ENCODE measurements at regions not wholly inside any gene's neighbourhood (a gene's known extent, or its start where the extent isn't known, plus 50 kb on each side); places are given as distances from the start of the nearest gene placed in this dataset.

DNA sequence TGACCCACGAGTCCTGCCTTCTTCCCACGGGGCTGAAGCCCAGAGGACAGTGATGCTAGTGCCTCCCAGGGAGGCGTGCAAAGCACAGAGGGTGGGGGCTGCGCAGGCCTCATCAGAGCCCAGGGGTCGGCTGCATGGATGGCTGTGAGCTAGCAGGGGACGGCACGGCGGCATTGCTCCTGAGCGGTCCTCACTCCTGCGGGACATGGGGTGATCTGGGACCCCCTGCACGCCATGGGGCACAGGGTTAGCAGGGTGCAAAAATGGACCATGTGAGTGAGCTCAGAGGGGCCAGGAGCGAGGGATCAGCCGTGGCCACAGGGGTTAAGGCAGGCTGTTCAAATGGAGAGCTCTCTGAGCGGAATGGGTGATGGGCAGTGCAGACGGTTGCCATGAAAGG lies 138.3 kb downstream of the SNX19 start:
- Histone ChIP-seq H3K9me3 (no peaks in the 10 kb centered on the region), H3K27me3 (no peaks in the 10 kb centered on the region), H3K4me3 (no peak overlapping the region), H3K4me1 (no peaks in the 10 kb centered on the region), H3K36me3 (no peaks in the 10 kb centered on the region), H3K27ac (no peak overlapping the region)
- intact Hi-C loops (cut with DNase I), result no loop called here
- ATAC-seq, result no peak
- no peak for DNase-seq
- TF ChIP-seq, protein P1, sequence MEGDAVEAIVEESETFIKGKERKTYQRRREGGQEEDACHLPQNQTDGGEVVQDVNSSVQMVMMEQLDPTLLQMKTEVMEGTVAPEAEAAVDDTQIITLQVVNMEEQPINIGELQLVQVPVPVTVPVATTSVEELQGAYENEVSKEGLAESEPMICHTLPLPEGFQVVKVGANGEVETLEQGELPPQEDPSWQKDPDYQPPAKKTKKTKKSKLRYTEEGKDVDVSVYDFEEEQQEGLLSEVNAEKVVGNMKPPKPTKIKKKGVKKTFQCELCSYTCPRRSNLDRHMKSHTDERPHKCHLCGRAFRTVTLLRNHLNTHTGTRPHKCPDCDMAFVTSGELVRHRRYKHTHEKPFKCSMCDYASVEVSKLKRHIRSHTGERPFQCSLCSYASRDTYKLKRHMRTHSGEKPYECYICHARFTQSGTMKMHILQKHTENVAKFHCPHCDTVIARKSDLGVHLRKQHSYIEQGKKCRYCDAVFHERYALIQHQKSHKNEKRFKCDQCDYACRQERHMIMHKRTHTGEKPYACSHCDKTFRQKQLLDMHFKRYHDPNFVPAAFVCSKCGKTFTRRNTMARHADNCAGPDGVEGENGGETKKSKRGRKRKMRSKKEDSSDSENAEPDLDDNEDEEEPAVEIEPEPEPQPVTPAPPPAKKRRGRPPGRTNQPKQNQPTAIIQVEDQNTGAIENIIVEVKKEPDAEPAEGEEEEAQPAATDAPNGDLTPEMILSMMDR (IDR thresholded peaks at IDR 0.05), result no peak

DNA sequence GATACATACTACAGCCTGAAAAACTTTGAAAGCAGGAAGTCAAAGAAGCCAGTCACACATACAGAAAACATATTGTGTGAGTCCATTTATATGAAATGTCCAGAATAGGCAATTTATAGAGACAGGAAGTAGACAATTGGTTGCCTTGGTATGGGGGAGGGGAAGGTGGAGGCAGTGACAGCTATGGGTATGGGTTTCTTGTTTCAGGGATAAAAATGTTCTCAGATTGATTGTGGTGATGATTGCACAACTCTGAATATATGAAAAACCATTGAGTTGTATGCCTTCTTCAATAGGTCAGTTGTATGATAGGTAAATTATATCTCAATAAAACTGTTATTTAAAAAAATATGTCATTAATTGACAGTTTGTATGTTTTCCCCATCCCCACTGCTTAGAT lies 137.6 kb downstream of the SNX19 start:
- no peak overlapping the region for H3K4me3 ChIP-seq
- no peaks in the 10 kb centered on the region for H3K9me3 ChIP-seq
- no peaks in the 10 kb centered on the region for H3K36me3 ChIP-seq
- DNase-seq, result no peak
- intact Hi-C loops (cut with DNase I), result no loop called here
- no peak for ATAC-seq
- no peaks in the 10 kb centered on the region for H3K27me3 ChIP-seq
- TF ChIP-seq, protein P1 (IDR thresholded peaks at IDR 0.05), result no peak
- H3K4me1 ChIP-seq, result no peaks in the 10 kb centered on the region
- no peak overlapping the region for H3K27ac ChIP-seq

DNA sequence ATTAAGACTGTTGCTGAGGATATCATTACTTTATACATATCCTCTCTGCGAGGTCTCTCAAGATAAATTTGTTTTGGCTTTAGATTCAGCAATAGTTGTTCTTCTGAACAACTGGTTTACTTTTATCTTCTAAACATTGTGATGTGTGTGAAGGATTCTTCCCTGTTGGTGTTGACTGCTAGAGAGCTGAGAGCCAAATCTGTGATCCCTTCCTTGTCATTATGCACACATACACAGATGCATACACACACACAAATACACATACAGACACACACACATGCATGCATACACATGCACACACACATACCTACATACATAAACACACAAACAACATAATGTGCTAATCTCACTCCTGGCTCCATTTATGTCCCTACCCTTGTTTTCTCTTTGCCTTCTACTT lies 137.0 kb downstream of the SNX19 start:
- TF ChIP-seq, protein P1 (IDR thresholded peaks at IDR 0.05), result no peak
- H3K27me3 ChIP-seq, result no peaks in the 10 kb centered on the region
- no peak overlapping the region for H3K4me3 ChIP-seq
- no peaks in the 10 kb centered on the region for H3K36me3 ChIP-seq
- no peak overlapping the region for H3K27ac ChIP-seq
- H3K4me1 ChIP-seq, result no peaks in the 10 kb centered on the region
- DNase-seq (no peak), ATAC-seq (no peak)
- intact Hi-C loops (cut with DNase I), result no loop called here
- H3K9me3 ChIP-seq, result no peaks in the 10 kb centered on the region

DNA sequence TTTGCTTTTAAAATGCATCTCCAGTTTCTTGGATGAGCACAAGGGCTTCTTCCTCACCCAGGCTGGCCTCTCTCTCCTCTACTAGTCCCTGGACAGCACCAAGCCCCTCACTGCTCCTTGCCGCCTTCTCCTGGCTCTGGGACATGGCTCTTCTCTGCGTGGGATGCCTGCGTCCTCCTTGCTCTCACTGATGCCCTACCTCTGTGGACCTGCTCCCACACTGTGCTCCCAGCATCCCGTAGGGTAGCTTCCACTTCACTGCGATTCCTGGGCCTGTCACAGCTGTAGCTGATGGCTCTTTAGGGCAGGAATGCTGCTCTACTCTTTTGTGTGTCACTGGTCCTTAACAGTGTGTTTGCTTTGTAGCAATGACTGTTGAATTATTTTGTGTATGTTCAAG lies 136.3 kb downstream of the SNX19 start:
- Histone ChIP-seq H3K27ac (no peak overlapping the region), H3K9me3 (no peaks in the 10 kb centered on the region), H3K4me1 (no peaks in the 10 kb centered on the region), H3K4me3 (no peak overlapping the region), H3K27me3 (no peaks in the 10 kb centered on the region), H3K36me3 (no peaks in the 10 kb centered on the region)
- TF ChIP-seq, protein P1 (IDR thresholded peaks at IDR 0.05), result no peak
- ATAC-seq (peak; percentile 52), DNase-seq (no peak)
- intact Hi-C loops (cut with DNase I), result no loop called here

DNA sequence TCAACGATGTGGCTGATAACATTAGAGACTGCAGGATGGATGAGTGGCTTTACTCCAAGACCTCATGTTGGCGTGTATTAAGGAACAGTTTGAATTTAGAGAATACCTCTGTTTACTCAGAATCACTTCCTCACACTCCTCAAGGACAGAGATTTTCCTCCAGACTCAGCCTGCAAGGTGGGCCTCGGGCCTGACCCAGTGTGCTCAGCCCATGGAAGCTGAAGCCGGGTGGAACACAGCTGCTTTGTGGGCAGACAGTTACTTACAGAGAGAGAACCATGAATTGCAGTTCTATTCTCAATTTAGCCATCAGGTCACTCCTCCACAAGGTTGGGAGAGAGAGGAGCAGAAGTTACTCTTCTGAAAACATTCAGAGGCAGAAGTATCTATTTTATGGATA lies 135.8 kb downstream of the SNX19 start:
- no peaks in the 10 kb centered on the region for H3K9me3 ChIP-seq
- no peaks in the 10 kb centered on the region for H3K36me3 ChIP-seq
- DNase-seq (no peak), ATAC-seq (no peak)
- no peaks in the 10 kb centered on the region for H3K27me3 ChIP-seq
- H3K27ac ChIP-seq, result no peak overlapping the region
- TF ChIP-seq, protein P1 (IDR thresholded peaks at IDR 0.05), result no peak
- no peaks in the 10 kb centered on the region for H3K4me1 ChIP-seq
- intact Hi-C loops (cut with DNase I), result no loop called here
- H3K4me3 ChIP-seq, result no peak overlapping the region

DNA sequence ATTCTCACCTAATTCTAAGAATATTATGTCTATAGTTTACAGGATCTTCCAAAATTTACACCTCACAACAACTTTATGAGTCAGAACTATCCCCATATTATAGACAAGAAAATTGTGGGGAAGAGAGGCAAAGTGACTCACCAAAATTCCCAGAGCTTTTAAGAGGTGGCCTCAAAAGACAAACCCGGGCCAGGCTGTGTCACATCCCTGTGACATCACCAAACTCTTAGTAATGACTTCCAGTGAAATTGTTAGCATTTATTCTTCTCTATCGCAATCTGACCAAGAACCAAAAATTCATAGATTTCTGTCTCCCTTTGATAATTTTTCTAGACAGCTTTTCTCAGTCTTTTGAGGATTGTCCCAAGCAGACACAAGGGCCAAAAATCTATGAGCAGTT lies 134.3 kb downstream of the SNX19 start:
- intact Hi-C loops (cut with DNase I), result no loop called here
- TF ChIP-seq, protein P1 (IDR thresholded peaks at IDR 0.05), result no peak
- H3K36me3 ChIP-seq, result no peaks in the 10 kb centered on the region
- H3K27me3 ChIP-seq, result no peaks in the 10 kb centered on the region
- no peaks in the 10 kb centered on the region for H3K9me3 ChIP-seq
- H3K4me1 ChIP-seq, result no peaks in the 10 kb centered on the region
- no peak overlapping the region for H3K4me3 ChIP-seq
- ATAC-seq, result no peak
- no peak overlapping the region for H3K27ac ChIP-seq
- DNase-seq, result no peak
